ENCODE measurements at regions not wholly inside any gene's neighbourhood (a gene's known extent, or its start where the extent isn't known, plus 50 kb on each side); places are given as distances from the start of the nearest gene placed in this dataset.

DNA sequence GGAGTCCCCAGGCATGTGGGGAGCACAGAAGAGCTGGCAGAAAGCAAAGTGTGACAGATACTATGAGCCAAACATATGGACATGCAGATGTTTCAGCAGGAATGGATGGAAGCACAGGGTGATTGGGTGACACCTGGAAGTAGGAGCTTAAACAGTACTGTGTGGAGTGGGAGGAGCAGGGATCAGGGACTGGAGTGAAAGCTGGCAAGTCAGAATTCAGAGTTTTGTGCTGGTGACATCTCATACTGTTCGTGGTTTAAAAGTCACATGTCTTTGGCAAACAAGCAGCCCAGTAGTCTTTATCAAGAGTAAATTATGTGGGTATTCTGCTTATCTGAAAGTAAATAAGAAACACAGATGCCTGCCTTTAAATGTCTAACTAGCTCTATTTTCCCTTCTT, 408.2 kb downstream of the COG6 start:
- Histone ChIP-seq H3K4me3 (replicated peaks in 1 of 4; ENCODE audit: control extremely low read depth in 1 of 4, insufficient read depth in 1 of 4, low read depth in 3 of 4, low read length in 4 of 4) (no peak overlapping the region), H4K20me1 (ENCODE audit: control insufficient read depth, extremely low read depth, insufficient read depth, low read length) (no peaks in the 10 kb centered on the region), H3K9ac (ENCODE audit: insufficient read depth, low read length) (no peak overlapping the region), H3K36me3 (ENCODE audit: control insufficient read depth, insufficient read depth, low read length) (no peaks in the 10 kb centered on the region), H3K79me2 (ENCODE audit: control insufficient read depth, insufficient read depth, low read length) (no peaks in the 10 kb centered on the region), H3K9me3 (ENCODE audit: control insufficient read depth, insufficient read depth, low read depth, low read length) (no peaks in the 10 kb centered on the region), H3K27me3 (ENCODE audit: control insufficient read depth, insufficient read depth, low read length) (no peaks in the 10 kb centered on the region), H2AFZ (ENCODE audit: low read length) (no peak overlapping the region), H3K27ac (ENCODE audit: insufficient read depth, low read length) (no peak overlapping the region), H3K4me2 (ENCODE audit: extremely low read depth, insufficient read depth, low read length) (no peak overlapping the region), H3K4me1 (ENCODE audit: control insufficient read depth, extremely low read depth, insufficient read depth, low read length) (peaks cover 2% of the 10 kb centered on the region)
- no peak for TF ChIP-seq EZH2 (IDR thresholded peaks at IDR 0.05; ENCODE audit: low read length, missing control alignments)
- TF ChIP-seq, protein P1, sequence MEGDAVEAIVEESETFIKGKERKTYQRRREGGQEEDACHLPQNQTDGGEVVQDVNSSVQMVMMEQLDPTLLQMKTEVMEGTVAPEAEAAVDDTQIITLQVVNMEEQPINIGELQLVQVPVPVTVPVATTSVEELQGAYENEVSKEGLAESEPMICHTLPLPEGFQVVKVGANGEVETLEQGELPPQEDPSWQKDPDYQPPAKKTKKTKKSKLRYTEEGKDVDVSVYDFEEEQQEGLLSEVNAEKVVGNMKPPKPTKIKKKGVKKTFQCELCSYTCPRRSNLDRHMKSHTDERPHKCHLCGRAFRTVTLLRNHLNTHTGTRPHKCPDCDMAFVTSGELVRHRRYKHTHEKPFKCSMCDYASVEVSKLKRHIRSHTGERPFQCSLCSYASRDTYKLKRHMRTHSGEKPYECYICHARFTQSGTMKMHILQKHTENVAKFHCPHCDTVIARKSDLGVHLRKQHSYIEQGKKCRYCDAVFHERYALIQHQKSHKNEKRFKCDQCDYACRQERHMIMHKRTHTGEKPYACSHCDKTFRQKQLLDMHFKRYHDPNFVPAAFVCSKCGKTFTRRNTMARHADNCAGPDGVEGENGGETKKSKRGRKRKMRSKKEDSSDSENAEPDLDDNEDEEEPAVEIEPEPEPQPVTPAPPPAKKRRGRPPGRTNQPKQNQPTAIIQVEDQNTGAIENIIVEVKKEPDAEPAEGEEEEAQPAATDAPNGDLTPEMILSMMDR (conservative IDR thresholded peaks at IDR 0.05 in 1 of 2, IDR thresholded peaks at IDR 0.05 in 1 of 2; ENCODE audit: low read depth in 1 of 2, low read length in 2 of 2): no peak
- DNase-seq (ENCODE audit: low read depth in 2 of 2): peak in 1 of 2 donors; percentile 32

GRCh38 chr13:40064154-40065097, 409.0 kb downstream of the COG6 start:
- H3K4me3 ChIP-seq (replicated peaks in 1 of 4; ENCODE audit: control extremely low read depth in 1 of 4, insufficient read depth in 1 of 4, low read depth in 3 of 4, low read length in 4 of 4): no peak overlapping the region
- H3K9me3 ChIP-seq (ENCODE audit: control insufficient read depth, insufficient read depth, low read depth, low read length): no peaks in the 10 kb centered on the region
- no peaks in the 10 kb centered on the region for H3K79me2 ChIP-seq (ENCODE audit: control insufficient read depth, insufficient read depth, low read length)
- no peak overlapping the region for H3K27ac ChIP-seq (ENCODE audit: insufficient read depth, low read length)
- peak; percentile 83 to 93 for DNase-seq (ENCODE audit: low read depth in 2 of 2)
- H4K20me1 ChIP-seq (ENCODE audit: control insufficient read depth, extremely low read depth, insufficient read depth, low read length): no peaks in the 10 kb centered on the region
- no peak overlapping the region for H3K4me2 ChIP-seq (ENCODE audit: extremely low read depth, insufficient read depth, low read length)
- H3K9ac ChIP-seq (ENCODE audit: insufficient read depth, low read length): no peak overlapping the region
- no peak for TF ChIP-seq EZH2 (IDR thresholded peaks at IDR 0.05; ENCODE audit: low read length, missing control alignments)
- TF ChIP-seq, protein P1 (conservative IDR thresholded peaks at IDR 0.05 in 1 of 2, IDR thresholded peaks at IDR 0.05 in 1 of 2; ENCODE audit: low read depth in 1 of 2, low read length in 2 of 2): no peak
- peaks cover 2% of the 10 kb centered on the region for H3K4me1 ChIP-seq (ENCODE audit: control insufficient read depth, extremely low read depth, insufficient read depth, low read length)
- H3K36me3 ChIP-seq (ENCODE audit: control insufficient read depth, insufficient read depth, low read length): no peaks in the 10 kb centered on the region
- no peak overlapping the region for H2AFZ ChIP-seq (ENCODE audit: low read length)
- H3K27me3 ChIP-seq (ENCODE audit: control insufficient read depth, insufficient read depth, low read length): no peaks in the 10 kb centered on the region

DNA sequence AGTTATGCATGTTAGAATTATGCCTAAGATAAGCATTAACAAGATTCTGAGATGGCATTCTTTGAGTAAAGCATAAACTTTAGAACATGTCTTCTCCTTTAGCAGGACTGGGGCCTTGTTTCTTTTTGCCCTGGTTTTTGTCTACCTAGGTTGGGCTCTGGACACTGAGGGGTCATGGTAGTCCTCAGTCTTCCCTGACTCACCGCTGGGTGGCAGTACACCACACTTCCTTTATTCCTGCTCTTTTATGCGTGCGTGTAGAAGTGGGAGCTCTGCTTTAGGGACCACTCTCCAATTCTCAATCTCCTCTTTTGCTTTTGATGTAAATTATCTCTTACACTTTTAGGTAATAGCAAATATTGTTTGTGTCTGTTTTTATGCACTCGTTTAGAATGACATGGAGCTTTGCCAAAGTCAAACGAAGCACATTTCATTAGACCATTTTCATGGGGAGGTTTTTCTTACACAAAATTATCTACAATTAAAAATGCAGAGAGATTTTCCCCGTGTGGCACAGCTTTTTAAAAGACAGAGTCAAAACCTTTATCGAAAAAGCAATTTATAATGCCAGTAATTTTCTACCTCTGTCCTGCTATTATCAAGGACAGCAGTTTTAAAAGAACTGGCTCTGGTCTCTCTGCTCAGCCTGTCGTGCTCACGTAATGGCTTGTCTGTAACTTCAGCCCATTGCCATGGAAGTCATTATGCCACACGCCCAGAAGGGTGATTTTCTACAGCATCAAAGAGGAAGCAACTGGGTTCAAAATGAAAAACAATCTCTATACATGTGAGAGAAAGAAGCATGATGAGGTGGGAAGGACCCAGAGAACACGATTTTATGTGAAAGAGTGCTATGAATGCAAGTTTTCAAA, 413.9 kb downstream of the COG6 start:
- Histone ChIP-seq H3K4me2 (ENCODE audit: extremely low read depth, insufficient read depth, low read length) (no peak overlapping the region), H3K27ac (ENCODE audit: insufficient read depth, low read length) (no peak overlapping the region), H3K27me3 (ENCODE audit: control insufficient read depth, insufficient read depth, low read length) (no peaks in the 10 kb centered on the region), H3K36me3 (ENCODE audit: control insufficient read depth, insufficient read depth, low read length) (no peaks in the 10 kb centered on the region), H3K9ac (ENCODE audit: insufficient read depth, low read length) (no peak overlapping the region), H2AFZ (ENCODE audit: low read length) (no peak overlapping the region), H3K9me3 (ENCODE audit: control insufficient read depth, insufficient read depth, low read depth, low read length) (no peaks in the 10 kb centered on the region), H3K4me3 (replicated peaks in 1 of 4; ENCODE audit: control extremely low read depth in 1 of 4, insufficient read depth in 1 of 4, low read depth in 3 of 4, low read length in 4 of 4) (no peak overlapping the region), H3K79me2 (ENCODE audit: control insufficient read depth, insufficient read depth, low read length) (no peaks in the 10 kb centered on the region), H3K4me1 (ENCODE audit: control insufficient read depth, extremely low read depth, insufficient read depth, low read length) (peaks cover 2% of the 10 kb centered on the region), H4K20me1 (ENCODE audit: control insufficient read depth, extremely low read depth, insufficient read depth, low read length) (no peaks in the 10 kb centered on the region)
- TF ChIP-seq, protein P1 (conservative IDR thresholded peaks at IDR 0.05 in 1 of 2, IDR thresholded peaks at IDR 0.05 in 1 of 2; ENCODE audit: low read depth in 1 of 2, low read length in 2 of 2): peak; percentile 84 to 93
- no peak for TF ChIP-seq EZH2 (IDR thresholded peaks at IDR 0.05; ENCODE audit: low read length, missing control alignments)
- DNase-seq (ENCODE audit: low read depth in 2 of 2): peak; percentile 46 to 81

Data from fibroblast of lung (primary cell).